HEK293T (cell line): ENCODE measurements at regions not wholly inside any gene's neighbourhood (a gene's known extent, or its start where the extent isn't known, plus 50 kb on each side); places are given as distances from the start of the nearest gene placed in this dataset.

Experiments used
- BHLHE40 ChIP-seq: fragments of 450-650 bp; IDR thresholded peaks from 2 replicates; pipeline ENCODE4 v1.6.1; 2016; ENCODE audit warnings: mild to moderate bottlenecking, moderate library complexity, borderline replicate concordance
- FOXM1 ChIP-seq: fragments of 450-650 bp; IDR thresholded peaks from 2 replicates; pipeline ENCODE4 v1.6.1; 2017; ENCODE audit warnings: mild to moderate bottlenecking, borderline replicate concordance
- SP1 ChIP-seq: fragments of 450-650 bp; IDR thresholded peaks from 2 replicates; pipeline ENCODE4 v1.6.1; 2017

- TF ChIP-seq SP1 (no peak), BHLHE40 (no peak), FOXM1 (no peak)
These were observed 171.6 kb upstream of the WSCD2 start for GRCh38 chr12:107957459-107957858.
